EH (cell line): ENCODE measurements at regions not wholly inside any gene's neighbourhood (a gene's known extent, or its start where the extent isn't known, plus 50 kb on each side); places are given as distances from the start of the nearest gene placed in this dataset.
A peak's percentile ranks its signal among the peaks of the same experiment; 100 is the strongest.

ENCODE experiments used
- DNase-seq: peaks from one replicate; pipeline ENCODE4 v3.0.0-alpha.2; 2015; ENCODE audit warnings: low read depth

DNA sequence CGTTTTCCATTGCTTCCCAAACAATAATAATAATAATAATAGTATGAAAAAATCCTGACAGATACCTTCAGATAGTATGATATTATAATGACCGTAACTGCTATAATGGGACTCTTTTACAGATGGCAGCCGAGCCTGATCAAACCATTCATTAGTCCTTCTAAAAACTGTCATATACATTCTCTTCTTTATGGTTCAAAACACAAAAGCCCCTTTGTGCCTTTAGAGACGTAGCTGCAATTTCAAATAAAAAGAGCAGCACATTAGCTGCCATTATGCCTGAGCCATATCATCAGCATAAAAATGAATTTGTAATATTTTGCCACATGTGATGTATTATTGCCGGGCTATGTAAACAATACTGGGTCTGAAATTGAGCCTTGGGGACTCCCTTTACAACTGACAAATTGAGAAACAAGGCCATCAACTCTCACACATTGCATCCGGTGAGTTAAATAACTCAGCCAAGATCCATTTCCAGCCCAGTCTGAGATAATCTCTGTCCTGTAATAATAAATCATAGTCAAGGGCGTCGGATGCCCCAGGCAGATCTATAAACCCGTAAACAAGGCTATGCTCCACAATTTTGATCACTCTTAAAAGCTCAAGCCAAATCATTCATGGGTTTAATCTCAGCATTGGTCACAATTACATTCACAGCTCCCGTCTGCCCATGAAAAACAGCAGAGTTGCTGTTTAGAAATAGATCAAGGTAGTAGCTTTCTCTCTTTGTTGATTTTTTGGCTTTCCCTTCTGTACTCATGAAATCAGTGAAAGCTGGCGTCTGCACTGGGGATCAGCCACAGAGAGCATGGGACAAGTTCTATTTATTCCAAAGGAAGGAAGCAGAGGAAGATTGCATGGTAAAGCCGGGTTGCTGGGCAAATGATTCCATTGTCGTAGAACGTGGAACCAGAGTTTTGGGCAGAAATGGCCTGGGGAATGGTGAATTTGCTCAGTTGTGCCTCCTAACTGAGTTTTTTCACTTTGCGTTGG, 150.1 kb upstream of the BMPER start:
- no peak for DNase-seq

DNA sequence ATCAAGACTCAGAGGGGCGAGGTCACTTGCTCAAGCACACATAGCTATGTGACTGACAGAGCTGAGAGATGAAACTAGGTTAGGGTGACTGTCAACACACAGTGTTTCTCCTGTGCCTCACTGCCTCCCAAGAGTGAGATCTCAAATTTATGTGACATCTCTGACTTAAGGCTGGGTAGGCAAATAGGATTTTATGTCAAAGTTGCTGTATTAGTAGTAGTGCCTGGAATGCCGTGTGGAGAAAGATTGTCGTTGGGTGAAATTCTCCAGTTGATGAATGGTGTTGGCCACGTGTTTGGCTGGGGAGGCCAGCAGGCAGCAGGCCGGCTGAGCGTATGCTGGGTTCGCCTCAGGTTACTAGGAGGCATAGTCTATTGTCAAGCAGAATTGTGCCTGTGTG, 148.3 kb upstream of the BMPER start:
- peak; percentile 38 for DNase-seq

DNA sequence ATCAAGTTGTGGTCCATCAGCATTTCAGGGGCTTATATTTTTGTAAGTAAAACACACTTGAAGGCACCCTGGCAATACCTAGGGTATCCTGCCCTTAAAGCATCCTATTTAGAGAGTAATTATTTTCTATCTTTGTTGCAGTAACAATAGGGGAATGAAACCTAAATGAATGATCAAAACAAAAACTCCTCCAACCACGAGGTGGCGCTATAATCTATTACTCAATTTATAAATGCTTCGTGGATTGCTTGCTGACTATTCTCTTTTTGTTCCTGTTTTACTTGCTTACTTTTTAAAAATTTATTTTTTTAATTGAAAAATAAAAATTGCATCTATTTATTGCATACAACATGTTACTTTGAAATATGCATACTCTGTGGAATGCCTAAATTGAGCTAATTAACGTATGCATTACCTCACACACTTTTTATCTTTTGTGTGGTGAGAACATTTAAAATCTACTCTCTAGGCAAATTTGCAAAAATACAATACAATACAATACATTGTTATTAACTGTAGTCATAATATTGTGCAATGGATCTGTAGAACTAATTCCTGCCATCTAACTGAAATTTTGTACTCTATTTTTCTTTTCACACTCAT, 147.7 kb upstream of the BMPER start:
- DNase-seq: peak; percentile 59

DNA sequence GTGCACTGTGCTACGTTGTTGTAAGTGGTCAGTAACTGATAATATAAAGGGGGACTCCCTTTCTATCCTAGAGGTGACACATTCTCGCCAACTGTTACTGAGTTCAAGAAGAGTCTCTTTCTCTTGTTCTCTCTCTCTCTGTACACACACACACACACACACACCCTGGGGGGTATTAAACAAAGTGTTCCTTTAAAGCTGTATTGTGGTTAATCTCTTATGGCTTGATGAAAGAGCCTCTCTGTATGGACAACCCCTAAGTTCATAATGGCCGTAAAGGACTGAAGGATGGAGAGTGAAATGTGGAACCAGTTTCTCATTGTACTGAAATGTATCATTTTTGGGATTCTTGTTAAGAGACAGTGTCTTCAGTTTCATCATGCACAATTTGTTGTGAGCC, 145.2 kb upstream of the BMPER start:
- DNase-seq: no peak

DNA sequence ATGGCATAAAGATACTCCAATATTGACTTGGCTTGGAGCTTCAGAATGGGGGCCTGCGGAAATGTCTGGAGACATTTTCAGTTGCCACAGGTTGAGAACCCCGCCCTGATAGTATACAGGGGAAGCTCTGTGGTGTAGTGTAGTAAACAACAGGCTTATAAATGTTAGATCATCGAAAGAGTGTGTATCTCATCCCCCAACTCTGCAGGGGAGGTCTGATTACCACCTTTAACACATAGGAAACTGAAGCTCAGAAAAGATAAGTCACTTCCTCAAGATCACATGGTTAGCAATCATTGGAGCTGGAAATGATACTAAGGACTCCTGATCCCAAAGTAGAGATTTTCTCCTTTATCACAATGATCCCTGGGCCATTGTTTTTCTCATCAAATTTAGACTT, 144.5 kb upstream of the BMPER start:
- DNase-seq: no peak

DNA sequence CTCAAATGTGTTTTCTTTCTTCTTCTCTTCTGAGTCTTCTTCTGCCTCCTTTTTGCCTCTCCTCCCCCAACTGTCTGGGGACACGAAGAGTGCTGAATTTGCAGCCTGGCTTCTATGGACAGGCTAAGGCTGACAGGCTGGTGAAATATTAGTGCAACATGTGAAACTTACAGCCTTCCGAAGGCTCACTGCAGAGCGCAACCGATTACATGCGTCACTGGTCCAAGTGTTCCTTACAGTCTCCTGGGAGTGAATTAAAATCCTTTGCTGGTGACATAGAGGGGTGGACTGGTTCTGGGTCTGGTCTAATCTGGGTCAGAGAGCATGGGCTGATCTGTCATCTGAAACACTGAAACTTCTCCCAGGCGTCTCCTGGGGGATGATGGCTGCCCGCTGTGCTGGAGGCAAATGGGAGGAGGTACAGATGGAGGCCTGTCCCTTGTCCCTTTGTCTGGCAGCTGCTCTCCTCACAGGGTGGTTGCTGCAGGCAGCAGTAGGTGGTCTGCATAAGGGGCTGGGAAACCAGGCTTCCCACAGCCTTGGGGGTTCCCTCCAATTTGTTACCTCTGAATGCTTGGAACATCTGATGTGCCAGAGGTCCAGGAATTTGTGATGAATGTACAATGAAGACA, 143.8 kb upstream of the BMPER start:
- no peak for DNase-seq

DNA sequence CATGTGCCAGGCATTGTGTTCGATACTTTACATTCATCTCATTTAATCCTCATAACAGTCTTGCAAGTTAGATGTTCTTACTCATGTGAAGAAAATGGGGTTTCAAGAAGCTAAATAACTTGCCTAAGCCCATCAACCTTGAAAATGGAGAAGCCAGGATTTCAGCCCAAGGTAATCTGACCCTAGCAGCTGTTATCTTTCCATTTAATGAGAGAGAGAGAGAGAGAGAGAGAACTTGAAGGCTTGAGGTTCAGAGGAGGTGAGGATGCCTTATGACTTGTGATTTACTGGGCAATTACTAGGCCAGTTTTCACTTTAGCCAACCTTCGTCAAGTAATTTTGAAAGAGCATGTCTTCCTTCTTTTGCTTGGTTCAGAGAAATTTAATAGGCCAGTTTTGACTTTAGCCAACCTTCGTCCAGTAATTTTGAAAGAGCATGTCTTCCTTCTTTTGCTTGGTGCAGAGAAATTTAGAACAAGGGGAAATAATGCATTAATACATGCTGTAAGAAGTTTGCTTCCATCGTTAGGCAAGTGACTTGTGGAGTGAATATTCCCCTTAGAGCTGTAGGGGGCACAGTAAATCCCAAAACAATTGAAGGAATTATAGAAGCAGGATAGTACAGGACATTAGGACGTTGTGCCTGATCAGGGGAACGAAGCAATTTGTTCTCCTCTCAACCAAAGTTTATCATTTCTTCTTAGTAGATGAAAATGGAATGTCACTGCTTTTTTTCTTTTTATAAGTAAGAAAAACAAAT, 143.0 kb upstream of the BMPER start:
- DNase-seq: no peak

DNA sequence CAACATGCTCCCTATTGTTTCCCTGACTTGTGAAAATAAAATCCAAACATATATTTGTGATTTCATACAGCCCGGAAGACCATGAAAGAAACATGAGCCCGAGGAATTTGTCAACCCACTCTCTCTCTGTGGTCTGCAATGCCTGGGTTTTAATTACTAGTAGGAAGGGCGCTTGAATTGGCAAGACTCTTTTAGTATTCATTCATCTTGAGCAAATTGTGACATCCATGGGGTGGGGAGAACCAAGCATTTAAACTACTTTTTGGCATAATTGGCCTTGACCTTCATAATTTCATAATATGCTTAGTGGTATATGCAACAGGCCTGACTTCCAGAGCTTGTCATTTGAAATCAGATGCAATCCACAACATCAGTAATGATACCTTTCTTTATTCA, 142.4 kb upstream of the BMPER start:
- DNase-seq: no peak

DNA sequence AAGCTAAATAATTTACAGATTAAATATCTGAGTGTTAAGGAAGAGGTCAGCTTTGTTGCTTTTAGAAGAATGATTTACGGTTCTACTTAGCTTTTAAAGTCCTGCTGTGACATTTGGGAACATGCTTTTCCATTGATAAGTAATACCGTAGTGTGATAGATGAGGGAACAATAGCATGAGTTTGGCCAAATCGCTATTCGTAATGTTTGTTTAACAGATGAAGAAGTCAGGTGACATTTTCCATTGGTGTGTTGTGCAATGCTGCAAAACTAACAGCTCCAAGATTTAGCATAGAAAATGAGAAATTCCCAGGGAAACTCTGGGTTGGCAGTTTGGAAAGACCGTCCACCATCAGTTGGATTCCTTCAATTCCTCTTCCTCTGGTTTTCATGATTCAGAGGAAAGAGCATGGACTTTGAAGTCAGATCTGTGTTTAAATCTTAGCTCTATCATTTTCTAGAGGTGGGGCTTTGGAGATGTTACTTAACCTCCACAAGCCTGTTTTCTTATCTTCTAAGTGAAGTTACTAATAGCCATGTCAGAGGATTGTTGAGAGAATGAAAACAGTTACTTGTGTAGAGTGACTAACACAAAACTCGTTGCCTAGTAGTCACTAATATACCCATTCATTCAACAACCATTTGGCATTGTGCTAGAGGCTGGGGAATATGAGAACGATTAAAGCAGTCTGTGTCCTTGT, 140.4 kb upstream of the BMPER start:
- peak; percentile 71 for DNase-seq

DNA sequence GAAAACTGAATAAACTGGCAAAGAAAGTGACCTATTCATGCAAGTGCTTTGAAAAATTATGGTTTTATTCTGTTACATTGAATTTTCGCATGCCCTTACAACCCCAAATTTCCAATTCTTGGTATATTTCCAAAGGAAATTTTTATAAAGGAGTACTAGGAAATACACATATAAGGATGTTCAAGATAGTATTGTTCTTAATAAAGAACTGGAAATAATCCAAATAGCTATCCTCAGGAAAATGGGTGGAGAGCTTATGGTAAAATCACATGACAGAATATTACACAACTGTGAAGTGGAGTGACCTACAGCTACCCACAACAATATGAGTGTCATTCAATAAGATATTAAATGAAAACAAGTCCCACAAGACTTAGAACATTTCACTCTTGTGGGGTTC, 138.9 kb upstream of the BMPER start:
- DNase-seq: no peak

DNA sequence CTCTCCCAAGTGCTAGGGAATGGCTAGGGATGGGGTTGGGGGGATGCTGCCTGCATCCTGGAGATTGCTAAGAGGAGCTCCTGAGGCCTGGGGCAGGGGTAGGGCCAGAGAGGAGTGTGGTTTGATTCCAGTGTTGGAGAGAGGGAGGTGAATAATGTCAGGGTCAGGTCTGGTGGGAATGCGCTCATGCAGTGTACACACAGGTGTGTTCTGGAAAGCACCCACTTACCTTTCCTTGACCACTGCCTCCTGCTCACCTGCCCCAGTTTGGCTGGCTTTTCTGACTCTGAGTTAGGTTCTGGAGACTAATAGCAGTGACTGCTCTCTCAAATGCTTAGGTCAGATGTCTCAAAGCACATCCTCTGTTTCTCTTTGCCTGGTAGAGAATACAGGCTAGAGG, 135.4 kb upstream of the BMPER start:
- DNase-seq: no peak

DNA sequence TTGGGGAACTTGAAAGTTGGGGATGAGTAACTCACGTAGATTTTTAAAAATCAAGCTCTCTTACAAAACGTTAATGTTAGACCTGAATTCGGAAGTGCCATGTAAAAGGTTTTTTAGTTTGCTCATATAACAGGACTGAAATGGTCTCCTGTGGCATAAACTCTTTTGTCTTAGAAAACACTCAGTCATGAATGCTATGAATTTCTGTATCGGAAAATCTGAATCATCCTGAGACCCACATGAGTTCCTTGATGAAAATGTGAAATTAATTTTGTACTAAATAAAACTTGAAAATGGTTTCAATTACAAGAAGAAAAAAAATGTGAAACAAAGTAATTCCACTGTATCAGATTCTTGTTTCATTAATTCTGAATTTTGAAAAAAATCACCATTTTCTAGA, 134.8 kb upstream of the BMPER start:
- no peak for DNase-seq

DNA sequence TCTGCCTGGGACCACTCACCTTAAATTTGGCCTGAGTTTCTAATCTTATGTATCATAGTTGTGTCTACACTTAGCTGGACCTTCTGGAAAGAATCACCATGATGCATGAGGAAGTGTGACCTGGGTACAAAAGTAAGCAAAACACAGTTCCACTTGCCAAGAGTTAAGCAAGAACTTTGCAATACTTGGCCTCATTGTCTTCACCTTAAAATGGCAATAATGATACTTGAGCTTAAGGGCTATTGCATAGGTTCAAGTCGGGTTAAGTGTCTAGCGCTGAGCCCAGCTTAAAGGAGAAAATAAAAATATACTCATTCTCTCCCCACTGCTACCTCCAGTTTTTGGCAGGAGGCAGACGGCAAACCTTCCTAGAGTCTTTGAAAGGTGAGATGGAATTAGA, 133.9 kb upstream of the BMPER start:
- DNase-seq: no peak

DNA sequence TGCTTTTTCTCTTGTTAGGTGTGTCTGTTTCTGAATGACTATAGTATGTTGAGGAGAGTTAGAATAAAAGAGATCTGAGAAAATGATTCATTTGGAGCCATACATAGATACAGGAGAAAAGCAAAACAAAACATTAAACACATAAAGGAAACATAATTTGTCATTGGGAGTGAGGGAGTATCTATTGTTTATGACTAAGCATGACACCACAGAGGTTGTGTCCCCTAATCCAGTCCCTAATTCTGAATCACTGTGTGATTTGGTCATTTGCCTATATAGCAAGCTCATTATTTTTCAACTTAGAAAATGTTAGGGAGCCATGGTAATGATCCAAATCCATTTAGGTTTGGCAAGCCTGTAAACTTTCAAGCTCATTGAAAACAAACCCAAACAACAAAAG, 132.3 kb upstream of the BMPER start:
- peak; percentile 53 for DNase-seq

DNA sequence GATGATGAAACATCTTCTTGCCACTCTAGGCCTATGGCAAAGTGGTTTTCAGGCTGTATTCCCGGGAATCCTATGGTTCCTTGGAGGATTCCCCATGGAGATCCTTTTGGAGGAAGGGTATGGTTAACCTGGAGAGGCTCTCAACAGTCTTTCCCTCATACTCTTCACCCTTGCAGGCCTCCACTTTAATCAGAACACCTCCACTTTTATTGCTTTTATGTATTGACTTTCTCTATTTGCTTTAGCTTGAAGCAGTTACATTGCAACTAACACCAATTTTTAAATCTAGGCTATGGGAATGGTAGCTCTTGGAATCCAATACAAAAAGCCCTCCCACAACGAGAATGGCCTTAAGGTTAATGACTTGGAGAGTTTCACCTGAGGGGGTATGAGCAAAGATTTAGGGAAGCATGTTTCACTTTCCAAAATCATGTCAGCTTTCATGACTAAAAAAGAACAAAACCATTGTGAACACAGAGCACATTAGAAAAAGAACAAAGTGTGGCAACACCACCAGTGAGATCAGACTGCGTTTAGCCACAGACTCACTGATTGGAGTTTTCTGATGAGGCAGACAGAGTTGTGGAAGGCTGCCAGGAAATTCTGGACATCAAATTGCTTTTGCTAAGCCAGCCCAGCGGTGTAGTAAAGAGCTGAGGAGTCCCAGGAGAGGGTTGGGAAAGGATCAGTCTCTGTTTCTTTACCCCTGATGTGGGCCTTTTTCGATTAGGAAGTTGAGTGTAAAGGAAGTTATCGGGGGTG, 130.4 kb upstream of the BMPER start:
- peak; percentile 39 for DNase-seq

DNA sequence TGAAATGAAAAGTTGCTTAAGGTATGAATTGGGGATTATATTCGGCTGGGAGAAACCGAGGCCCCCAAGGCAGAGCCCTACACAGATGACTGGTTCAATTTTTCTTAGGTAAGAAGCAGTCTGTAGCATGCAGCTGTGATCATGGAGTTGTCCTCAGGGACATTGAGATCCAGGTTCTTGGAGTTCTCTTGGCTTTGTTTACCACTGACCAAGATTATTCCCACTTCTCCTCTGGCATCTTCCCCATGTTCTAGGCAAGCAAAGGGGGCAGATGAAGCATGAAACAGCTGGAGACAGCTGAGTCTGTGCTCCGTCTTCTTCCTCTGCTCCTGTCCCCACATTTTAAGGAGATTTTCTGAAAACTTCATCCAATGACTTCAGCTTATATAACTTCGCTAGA, 129.5 kb upstream of the BMPER start:
- DNase-seq: no peak

DNA sequence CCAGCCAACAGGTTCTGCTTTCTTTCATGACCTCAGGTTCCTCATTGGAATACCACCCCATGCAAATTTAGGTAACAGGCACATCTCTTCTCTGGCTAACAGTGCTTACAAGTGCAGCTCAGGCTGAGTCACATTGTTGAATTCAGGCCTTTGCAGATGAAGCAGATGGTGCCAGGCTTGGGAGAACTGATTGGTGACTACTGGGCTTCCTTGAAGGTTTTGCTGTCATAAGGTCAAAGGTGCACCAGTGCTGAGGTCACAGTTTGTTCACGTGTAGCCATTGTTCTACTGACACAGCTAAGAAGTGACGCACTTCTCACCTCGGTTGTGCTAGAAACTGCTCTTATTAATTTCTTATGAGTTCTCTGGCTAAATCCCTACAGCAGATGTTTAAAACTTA, 128.6 kb upstream of the BMPER start:
- no peak for DNase-seq

DNA sequence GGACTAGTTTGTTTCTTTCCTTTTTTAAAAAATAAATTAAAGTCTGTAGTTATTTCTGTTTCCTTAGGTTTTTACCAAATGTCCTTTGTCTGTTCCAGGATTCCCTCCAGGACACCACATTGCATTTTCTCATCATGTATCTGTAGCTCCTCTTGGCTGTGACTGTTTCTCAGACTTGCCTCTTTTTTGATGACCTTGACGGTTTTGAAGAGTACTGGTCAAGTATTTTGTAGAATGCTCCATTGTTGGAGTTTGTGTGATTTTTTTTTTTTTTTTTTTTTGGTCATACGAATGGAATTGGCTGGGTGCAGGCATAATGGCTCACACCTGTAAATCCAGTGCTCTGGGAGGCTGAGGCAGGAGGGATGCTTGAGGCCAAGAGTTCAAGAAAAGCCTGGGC, 127.1 kb upstream of the BMPER start:
- no peak for DNase-seq

DNA sequence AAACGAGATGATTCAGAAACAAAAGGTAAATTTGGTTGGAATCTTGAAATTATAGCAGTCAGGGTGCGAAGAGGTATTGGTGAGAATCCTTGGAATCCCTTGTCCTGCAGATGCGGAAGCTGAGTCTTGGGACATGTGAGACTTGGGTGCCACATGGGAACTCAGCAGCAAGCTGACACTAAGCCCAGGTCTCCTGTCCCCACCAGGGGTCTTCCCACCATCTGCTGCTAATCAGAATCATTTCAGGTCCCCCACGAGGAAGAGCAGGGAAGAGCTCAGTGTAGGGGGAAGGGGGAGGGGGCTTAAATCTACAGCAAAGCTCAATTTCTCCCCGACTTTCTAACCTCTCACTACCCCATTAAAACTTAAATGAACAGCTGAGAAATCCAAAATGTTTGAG, 126.1 kb upstream of the BMPER start:
- DNase-seq: no peak

DNA sequence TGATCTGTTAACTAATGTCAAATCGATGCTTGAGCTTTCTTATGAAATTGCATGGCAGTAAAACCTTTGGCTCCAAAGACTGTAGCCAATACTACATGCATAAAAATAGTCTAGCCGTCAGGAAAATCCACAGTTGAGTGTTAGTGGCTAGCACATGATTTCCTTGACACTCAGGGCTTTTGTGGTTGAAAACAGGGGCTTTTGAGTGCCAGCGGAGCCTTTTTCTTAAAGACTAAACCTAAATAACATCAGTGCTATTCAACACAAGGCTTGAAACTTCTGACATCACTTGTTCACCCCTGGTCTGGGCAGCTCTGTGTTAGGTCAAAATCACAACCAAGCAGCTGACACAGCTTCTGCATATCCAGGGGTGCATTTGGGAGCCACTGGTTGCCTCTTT, 124.2 kb upstream of the BMPER start:
- DNase-seq: no peak

DNA sequence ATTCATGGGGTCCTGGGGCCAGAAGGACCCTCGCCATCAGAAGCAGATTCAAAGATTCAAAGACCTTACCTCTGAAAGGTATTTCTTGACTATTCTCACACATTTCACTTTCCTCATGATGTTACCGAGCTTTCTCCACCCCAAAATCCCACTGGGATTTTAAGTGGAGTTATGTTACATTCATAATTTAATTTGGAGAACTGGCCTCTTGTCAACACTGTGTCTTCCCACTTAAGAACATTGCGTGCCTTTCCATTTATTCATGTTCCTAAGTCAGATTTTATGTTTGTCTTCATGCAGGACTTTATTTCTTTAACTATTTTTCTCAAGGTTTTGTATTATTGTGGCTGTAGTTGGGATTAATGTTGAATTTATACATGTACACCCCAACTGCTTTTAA, 123.5 kb upstream of the BMPER start:
- DNase-seq: peak; percentile 51
